GM12865 (cell line): ENCODE measurements at regions not wholly inside any gene's neighbourhood (a gene's known extent, or its start where the extent isn't known, plus 50 kb on each side); places are given as distances from the start of the nearest gene placed in this dataset.

Source experiments
- DNase-seq: peaks from one replicate; pipeline ENCODE4 v3.0.0; 2010; ENCODE audit warnings: low read depth
- H3K4me3 ChIP-seq: 2 replicates; pipeline ENCODE4 v1.5.1; 2011; ENCODE audit warnings: mild to moderate bottlenecking, low read depth, low read length, control low read depth
- CTCF ChIP-seq: IDR thresholded peaks from 2 replicates; pipeline ENCODE4 v1.5.1; 2011; ENCODE audit warnings: low read length, control low read depth, low read depth, inconsistent platforms; ENCODE audit not compliant: insufficient read depth; ENCODE audit errors: missing control alignments

- H3K4me3 ChIP-seq = no peak overlapping the region
- TF ChIP-seq CTCF = no peak
- no peak for DNase-seq
Measured at GRCh38 chr1:243916160-243916559, 66.1 kb upstream of the AKT3 start.

GRCh38 chr1:243912347-243912746 lies 62.3 kb upstream of the AKT3 start:
- H3K4me3 ChIP-seq = no peak overlapping the region
- TF ChIP-seq CTCF = no peak
- no peak for DNase-seq

GRCh38 chr1:243910607-243911006 lies 60.6 kb upstream of the AKT3 start:
- no peak overlapping the region for H3K4me3 ChIP-seq
- peak; percentile 4 for DNase-seq
- TF ChIP-seq CTCF = no peak

DNA sequence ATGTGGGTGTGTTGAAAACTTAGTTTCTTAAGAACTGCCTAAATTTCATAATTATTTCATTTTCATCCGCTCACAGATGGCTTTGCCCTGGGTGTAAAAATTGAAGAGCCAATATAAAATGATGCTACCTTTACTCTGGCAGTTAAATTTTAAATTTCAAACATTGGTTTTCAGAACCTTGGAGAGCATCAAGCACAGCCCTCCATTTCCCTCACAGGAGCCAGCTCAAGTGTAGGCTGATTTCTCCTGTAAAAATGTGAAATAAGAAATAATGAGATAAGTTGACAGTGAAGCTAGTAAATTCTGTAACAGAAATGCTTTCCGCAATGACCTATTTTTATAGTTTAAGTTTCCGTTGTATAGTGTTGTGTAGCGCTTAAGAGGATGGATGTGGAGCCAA lies 53.9 kb upstream of the AKT3 start:
- no peak for DNase-seq
- no peak overlapping the region for H3K4me3 ChIP-seq
- no peak for TF ChIP-seq CTCF

GRCh38 chr1:243903041-243903440 lies 53.0 kb upstream of the AKT3 start:
- TF ChIP-seq CTCF = no peak
- H3K4me3 ChIP-seq = no peak overlapping the region
- DNase-seq = no peak

DNA sequence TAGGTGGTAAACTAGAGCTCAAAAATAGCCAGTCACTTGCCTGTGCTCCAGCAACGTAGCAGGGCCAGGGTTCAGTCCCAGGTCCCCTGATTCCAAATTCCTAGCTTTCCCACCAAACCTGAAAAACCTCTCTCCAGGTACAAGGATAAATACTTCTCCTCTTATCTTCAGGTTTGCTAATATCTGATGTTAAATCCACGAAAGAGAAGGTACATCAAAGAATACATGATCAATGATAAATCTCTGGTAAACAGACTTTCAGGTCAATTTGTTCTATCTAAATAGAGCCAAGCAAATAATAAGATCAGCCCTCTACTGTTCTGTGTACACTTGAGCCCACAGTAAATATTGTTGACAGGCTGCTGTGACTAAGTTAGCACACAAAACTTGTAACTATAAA lies 52.1 kb upstream of the AKT3 start:
- TF ChIP-seq CTCF = no peak
- no peak overlapping the region for H3K4me3 ChIP-seq
- no peak for DNase-seq
